GM10266 (cell line): ENCODE measurements at regions not wholly inside any gene's neighbourhood (a gene's known extent, or its start where the extent isn't known, plus 50 kb on each side); places are given as distances from the start of the nearest gene placed in this dataset.

Experiments
- DNase-seq: peaks from one replicate; pipeline ENCODE4 v3.0.0; 2012; ENCODE audit errors: extremely low spot score
- TF ChIP-seq, protein P1 (sequence below): IDR thresholded peaks from 2 replicates; pipeline ENCODE4 v1.5.1; 2012; ENCODE audit warnings: mild to moderate bottlenecking, low read depth; ENCODE audit not compliant: control insufficient read depth, insufficient read depth; ENCODE audit errors: missing control alignments

DNA sequence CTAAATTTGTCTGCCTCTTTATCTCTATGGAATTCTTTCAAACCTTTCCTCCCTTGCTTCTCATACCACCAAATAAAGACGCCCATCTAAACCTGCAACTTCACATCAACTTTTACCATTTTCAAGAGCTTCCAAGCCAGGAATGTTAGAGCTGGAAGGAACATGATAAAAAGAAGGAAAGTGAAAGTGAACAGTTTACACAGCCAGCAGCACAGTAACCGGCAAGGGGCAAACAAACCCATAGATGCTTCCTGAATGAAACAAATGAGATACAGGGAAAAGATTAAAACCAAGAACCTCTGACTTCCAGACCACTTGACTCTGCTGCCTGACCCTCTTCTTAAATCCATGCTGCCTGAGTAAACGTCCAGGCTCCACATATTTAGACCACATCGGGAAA, 231.1 kb upstream of the CA10 start:
- no peak for DNase-seq
- TF ChIP-seq, protein P1, sequence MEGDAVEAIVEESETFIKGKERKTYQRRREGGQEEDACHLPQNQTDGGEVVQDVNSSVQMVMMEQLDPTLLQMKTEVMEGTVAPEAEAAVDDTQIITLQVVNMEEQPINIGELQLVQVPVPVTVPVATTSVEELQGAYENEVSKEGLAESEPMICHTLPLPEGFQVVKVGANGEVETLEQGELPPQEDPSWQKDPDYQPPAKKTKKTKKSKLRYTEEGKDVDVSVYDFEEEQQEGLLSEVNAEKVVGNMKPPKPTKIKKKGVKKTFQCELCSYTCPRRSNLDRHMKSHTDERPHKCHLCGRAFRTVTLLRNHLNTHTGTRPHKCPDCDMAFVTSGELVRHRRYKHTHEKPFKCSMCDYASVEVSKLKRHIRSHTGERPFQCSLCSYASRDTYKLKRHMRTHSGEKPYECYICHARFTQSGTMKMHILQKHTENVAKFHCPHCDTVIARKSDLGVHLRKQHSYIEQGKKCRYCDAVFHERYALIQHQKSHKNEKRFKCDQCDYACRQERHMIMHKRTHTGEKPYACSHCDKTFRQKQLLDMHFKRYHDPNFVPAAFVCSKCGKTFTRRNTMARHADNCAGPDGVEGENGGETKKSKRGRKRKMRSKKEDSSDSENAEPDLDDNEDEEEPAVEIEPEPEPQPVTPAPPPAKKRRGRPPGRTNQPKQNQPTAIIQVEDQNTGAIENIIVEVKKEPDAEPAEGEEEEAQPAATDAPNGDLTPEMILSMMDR, result no peak

DNA sequence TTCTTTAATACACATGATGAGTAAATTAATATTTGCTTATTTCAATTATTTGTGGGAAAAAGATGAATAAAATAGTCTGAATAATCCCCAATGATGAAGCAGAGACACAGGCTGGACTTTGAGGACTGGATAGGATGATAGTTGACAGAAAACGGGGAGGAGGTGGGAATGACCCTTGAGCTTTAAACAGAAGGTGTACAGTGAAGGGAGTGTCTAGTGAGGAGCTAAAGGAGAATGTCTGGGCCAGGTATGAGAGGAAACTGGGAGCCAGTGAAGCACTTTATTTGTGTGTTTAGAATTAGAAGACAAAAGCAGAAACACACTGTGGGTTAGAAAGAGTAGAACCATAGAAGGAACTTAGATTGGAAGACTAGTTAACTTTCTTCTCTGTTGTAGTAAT, 230.4 kb upstream of the CA10 start:
- DNase-seq, result no peak
- TF ChIP-seq, protein P1, result no peak

DNA sequence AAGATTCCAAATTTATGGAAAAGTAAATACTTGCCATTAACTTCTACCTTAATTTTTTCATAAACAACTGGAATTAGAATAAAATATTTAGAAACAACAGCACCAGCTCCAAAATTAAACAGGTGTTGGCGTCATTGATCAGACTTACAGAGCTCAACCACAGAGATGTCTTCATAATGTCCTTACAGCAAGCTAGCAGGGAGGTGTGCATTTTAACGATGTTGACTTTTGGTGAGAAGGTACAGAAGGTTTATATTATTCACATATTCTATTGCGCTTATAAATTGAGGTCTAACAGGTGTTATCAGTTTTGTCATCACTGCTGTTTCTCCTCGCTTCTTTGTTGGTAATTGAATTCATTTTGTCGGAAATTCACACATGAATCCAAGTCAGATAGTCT, 226.2 kb upstream of the CA10 start:
- TF ChIP-seq, protein P1, result no peak
- no peak for DNase-seq

DNA sequence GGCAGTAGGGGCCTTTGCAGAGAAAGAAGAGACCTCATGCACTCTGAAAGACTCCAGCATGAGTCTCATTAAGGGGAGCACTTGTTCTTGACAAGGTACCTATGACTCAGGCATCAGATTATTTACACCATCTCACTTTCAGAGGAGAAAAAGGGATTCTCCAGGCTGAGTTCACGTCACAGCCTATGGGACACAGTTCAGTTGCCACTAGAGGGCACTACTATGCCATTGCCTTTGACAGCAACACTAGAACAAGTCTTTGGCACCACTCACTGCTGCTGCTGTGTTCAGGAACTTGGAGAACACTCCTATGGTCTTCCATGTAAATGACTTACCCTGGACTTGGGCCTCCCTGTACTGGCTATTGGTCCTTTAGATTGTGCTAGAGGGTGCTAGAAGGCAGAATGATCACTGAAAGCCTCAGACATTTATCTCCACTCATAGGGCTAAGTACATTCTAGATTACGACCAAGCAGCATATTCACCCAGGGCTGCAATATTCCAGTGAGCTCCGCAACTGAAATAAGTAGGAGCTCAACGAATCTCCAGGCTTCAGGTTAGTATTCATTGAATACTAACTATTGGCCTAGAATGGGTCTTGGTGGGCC, 225.1 kb upstream of the CA10 start:
- DNase-seq, result peak; percentile 21
- TF ChIP-seq, protein P1, result peak; percentile 68

DNA sequence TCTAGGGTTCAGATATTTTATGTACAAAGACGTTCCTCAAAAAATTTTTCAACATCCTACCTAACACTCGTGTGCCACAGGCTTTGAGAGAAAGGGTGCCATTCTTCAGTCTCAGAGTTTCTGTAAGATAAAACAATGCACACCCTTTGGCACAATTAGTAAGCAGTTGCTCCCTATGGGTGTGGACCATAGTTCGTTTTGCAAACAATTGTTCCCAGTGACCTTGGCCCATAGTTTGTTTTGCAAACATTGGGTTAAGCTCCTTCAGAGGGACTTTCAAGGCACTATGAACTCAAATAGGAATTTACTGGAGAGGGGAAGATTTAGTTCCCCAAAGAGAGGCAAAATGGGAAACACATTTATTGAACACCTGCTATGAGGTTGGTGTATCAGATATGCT, 220.3 kb upstream of the CA10 start:
- TF ChIP-seq, protein P1, result no peak
- DNase-seq, result no peak

DNA sequence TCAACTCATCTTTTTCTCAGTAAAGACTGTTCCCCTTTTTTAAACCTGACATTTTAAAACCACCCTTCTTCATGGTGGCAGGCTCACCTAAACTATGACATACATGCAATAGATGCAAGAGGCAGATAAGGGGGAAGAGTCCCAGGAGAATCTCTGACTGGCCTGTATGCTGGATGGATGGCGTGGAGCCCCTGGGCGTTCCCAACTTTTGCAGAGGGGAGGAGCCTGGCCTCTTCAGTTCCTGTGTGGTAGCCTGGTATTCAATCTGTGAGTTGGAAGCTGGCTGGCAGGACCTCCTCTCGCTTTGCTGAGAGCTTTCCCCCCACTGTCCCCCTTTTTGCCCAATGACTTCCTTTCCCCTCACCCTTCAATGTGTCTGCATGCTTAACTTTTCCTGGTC, 217.6 kb upstream of the CA10 start:
- DNase-seq, result no peak
- TF ChIP-seq, protein P1, result no peak

DNA sequence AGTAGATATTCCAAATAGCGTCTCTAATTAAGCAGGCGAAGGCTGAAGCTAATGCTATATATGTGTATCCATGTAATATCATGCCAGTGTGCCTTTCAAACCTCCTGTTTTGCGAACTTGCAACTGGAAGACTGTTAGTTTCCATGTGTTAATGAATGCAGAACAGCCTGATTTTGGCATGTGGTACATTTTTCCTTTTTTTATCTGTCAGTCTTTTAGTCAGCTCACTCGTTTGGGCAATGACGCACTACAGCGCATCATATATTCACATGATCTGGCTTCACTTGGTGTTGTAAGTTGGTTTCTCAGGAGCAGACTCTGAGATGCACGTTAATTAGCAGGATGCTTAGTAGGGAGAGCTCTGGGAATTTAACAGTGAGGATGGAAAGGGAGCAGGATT, 210.4 kb upstream of the CA10 start:
- TF ChIP-seq, protein P1, result no peak
- no peak for DNase-seq
